NK-92 treated with Interleukin-12 subunit alpha and Interleukin-12 subunit beta, amount 100 ng/mL, for 24 hours (cell line): ENCODE measurements at regions not wholly inside any gene's neighbourhood (a gene's known extent, or its start where the extent isn't known, plus 50 kb on each side); places are given as distances from the start of the nearest gene placed in this dataset.
"Not testable (repeated sequence)": the region's sequence is repeated elsewhere in the genome, so short reads cannot be mapped to it uniquely, and the experiment has no call there.

Experiments used
- DNase-seq: peaks from one replicate; lab custom pipeline; 2025; lab: John Stamatoyannopoulos, UW

- no peak for DNase-seq
Observed at GRCh38 chr15:98524838-98525660, 123.3 kb upstream of the IGF1R start.

GRCh38 chr15:98525661-98526001, 122.7 kb upstream of the IGF1R start:
- DNase-seq, result no peak

GRCh38 chr15:98526094-98526493, 122.2 kb upstream of the IGF1R start:
- DNase-seq, result no peak

GRCh38 chr15:98528046-98528725, 120.2 kb upstream of the IGF1R start:
- DNase-seq, result no peak

GRCh38 chr15:98529205-98530145, 118.9 kb upstream of the IGF1R start:
- DNase-seq, result no peak

GRCh38 chr15:98530570-98530969, 117.8 kb upstream of the IGF1R start:
- no peak for DNase-seq

GRCh38 chr15:98532063-98532462, 116.3 kb upstream of the IGF1R start:
- no peak for DNase-seq

GRCh38 chr15:98536976-98537375, 111.4 kb upstream of the IGF1R start:
- DNase-seq, result no peak

GRCh38 chr15:98537516-98538060, 110.8 kb upstream of the IGF1R start:
- no peak for DNase-seq

GRCh38 chr15:98541519-98541918, 106.8 kb upstream of the IGF1R start:
- DNase-seq, result no peak

- no peak for DNase-seq
Observed at GRCh38 chr15:98543237-98543636, 105.1 kb upstream of the IGF1R start.

- no peak for DNase-seq
Observed at GRCh38 chr15:98546329-98546728, 102.0 kb upstream of the IGF1R start.

GRCh38 chr15:98547275-98547674, 101.1 kb upstream of the IGF1R start:
- DNase-seq, result no peak

- DNase-seq, result no peak
Observed at GRCh38 chr15:98547741-98548138, 100.6 kb upstream of the IGF1R start.

- DNase-seq, result no peak
Observed at GRCh38 chr15:98548139-98548971, 100.0 kb upstream of the IGF1R start.

- DNase-seq, result no peak
Observed at GRCh38 chr15:98549003-98549402, 99.3 kb upstream of the IGF1R start.

GRCh38 chr15:98549741-98550140, 98.6 kb upstream of the IGF1R start:
- DNase-seq, result no peak

GRCh38 chr15:98550363-98550762, 98.0 kb upstream of the IGF1R start:
- DNase-seq, result not testable (repeated sequence)

- DNase-seq, result no peak
Observed at GRCh38 chr15:98551936-98552562, 96.3 kb upstream of the IGF1R start.

- DNase-seq, result no peak
Observed at GRCh38 chr15:98554272-98555172, 93.8 kb upstream of the IGF1R start.
